H9 (cell line): ENCODE measurements at regions not wholly inside any gene's neighbourhood (a gene's known extent, or its start where the extent isn't known, plus 50 kb on each side); places are given as distances from the start of the nearest gene placed in this dataset.

Experiments
- DNase-seq: peaks from one replicate; pipeline ENCODE4 v3.0.0-alpha.2; 2017
- H2AFZ ChIP-seq: one replicate; pipeline ENCODE4 v1.6.1; 2013; ENCODE audit warnings: mild to moderate bottlenecking, low read length, control low read depth, moderate library complexity
- H2AK5ac ChIP-seq: 2 replicates; pipeline ENCODE4 v1.6.1; 2013; ENCODE audit warnings: low read length, control low read depth, mixed read lengths; ENCODE audit not compliant: insufficient read length
- H2BK120ac ChIP-seq: one replicate; pipeline ENCODE4 v1.6.1; 2013; ENCODE audit warnings: low read depth, mild to moderate bottlenecking, low read length, control low read depth, inconsistent platforms; ENCODE audit not compliant: poor library complexity, severe bottlenecking
- H2BK12ac ChIP-seq: 2 replicates; pipeline ENCODE4 v1.6.1; 2013; ENCODE audit warnings: low read length, control low read depth, mixed read lengths, low read depth; ENCODE audit not compliant: insufficient read length
- H2BK15ac ChIP-seq: 2 replicates; pipeline ENCODE4 v1.6.1; 2013; ENCODE audit warnings: low read depth, low read length, control low read depth
- H2BK20ac ChIP-seq: one replicate; pipeline ENCODE4 v1.6.1; 2013; ENCODE audit warnings: low read depth, mild to moderate bottlenecking, low read length, control low read depth, inconsistent platforms; ENCODE audit not compliant: poor library complexity, severe bottlenecking
- H2BK5ac ChIP-seq: 2 replicates; pipeline ENCODE4 v1.6.1; 2013; ENCODE audit warnings: low read length, control low read depth, mixed read lengths; ENCODE audit not compliant: insufficient read length
- H3K14ac ChIP-seq: 2 replicates; pipeline ENCODE4 v1.6.1; 2013; ENCODE audit warnings: low read length, control low read depth; ENCODE audit not compliant: insufficient read depth
- H3K18ac ChIP-seq: 2 replicates; pipeline ENCODE4 v1.6.1; 2013; ENCODE audit warnings: low read depth, mild to moderate bottlenecking, mixed read lengths, low read length, control low read depth; ENCODE audit not compliant: insufficient read length
- H3K23ac ChIP-seq: 2 replicates; pipeline ENCODE4 v1.6.1; 2013; ENCODE audit warnings: low read length, control low read depth, mixed read lengths, low read depth; ENCODE audit not compliant: insufficient read length
- H3K23me2 ChIP-seq: 2 replicates; pipeline ENCODE4 v1.6.1; 2013; ENCODE audit warnings: low read depth, mild to moderate bottlenecking, mixed read lengths, low read length, control low read depth; ENCODE audit not compliant: insufficient read length, poor library complexity, severe bottlenecking
- H3K27ac ChIP-seq: 2 replicates; pipeline ENCODE4 v1.5.1; 2013; ENCODE audit warnings: low read length, control low read depth, mixed read lengths, low read depth; ENCODE audit not compliant: insufficient read length
- H3K27me3 ChIP-seq: 2 replicates; pipeline ENCODE4 v1.6.1; 2013; ENCODE audit warnings: low read length, control low read depth, inconsistent platforms; ENCODE audit not compliant: insufficient read depth
- H3K4ac ChIP-seq: 2 replicates; pipeline ENCODE4 v1.6.1; 2013; ENCODE audit warnings: low read depth, mild to moderate bottlenecking, control low read depth, inconsistent platforms, low read length, moderate library complexity
- H3K4me1 ChIP-seq: 2 replicates; pipeline ENCODE4 v1.6.1; 2013; ENCODE audit warnings: low read length, control low read depth, inconsistent platforms; ENCODE audit not compliant: insufficient read depth
- H3K4me2 ChIP-seq: 2 replicates; pipeline ENCODE4 v1.6.1; 2013; ENCODE audit warnings: low read length, control low read depth, mixed read lengths; ENCODE audit not compliant: insufficient read length, insufficient read depth
- H3K56ac ChIP-seq: 2 replicates; pipeline ENCODE4 v1.6.1; 2013; ENCODE audit warnings: low read depth, mild to moderate bottlenecking, mixed read lengths, low read length, control low read depth; ENCODE audit not compliant: insufficient read length
- H3K79me1 ChIP-seq: 2 replicates; pipeline ENCODE4 v1.6.1; 2013; ENCODE audit warnings: low read depth, mild to moderate bottlenecking, moderate library complexity, low read length, control low read depth, inconsistent platforms; ENCODE audit not compliant: insufficient read depth, poor library complexity, severe bottlenecking
- H3K79me2 ChIP-seq: 2 replicates; pipeline ENCODE4 v1.6.1; 2013; ENCODE audit warnings: low read length, control low read depth, inconsistent platforms; ENCODE audit not compliant: insufficient read depth
- H3K9ac ChIP-seq: 2 replicates; pipeline ENCODE4 v1.6.1; 2013; ENCODE audit warnings: low read length, control low read depth, mixed read lengths; ENCODE audit not compliant: insufficient read length; ENCODE audit errors: extremely low read depth
- H3K9me3 ChIP-seq: one replicate; pipeline ENCODE4 v1.6.1; 2013; ENCODE audit warnings: low read depth, low read length, inconsistent platforms; ENCODE audit not compliant: control insufficient read depth
- H3T11ph ChIP-seq: one replicate; pipeline ENCODE4 v1.6.1; 2013; ENCODE audit warnings: mild to moderate bottlenecking, low read length, control low read depth, inconsistent platforms
- H4K20me1 ChIP-seq: one replicate; pipeline ENCODE4 v1.6.1; 2013; ENCODE audit not compliant: control insufficient read depth, insufficient read length, insufficient read depth
- H4K5ac ChIP-seq: 2 replicates; pipeline ENCODE4 v1.6.1; 2013; ENCODE audit warnings: low read depth, mild to moderate bottlenecking, mixed read lengths, low read length, control low read depth; ENCODE audit not compliant: insufficient read length
- H4K8ac ChIP-seq: replicated peaks from 2 replicates; pipeline ENCODE4 v1.6.1; 2013; ENCODE audit warnings: low read length, control low read depth, mixed read lengths, low read depth; ENCODE audit not compliant: insufficient read length
- H4K91ac ChIP-seq: 2 replicates; pipeline ENCODE4 v1.6.1; 2013; ENCODE audit warnings: low read depth, mild to moderate bottlenecking, moderate library complexity, mixed read lengths, low read length, control low read depth; ENCODE audit not compliant: insufficient read length
- H3K27ac Mint-ChIP-seq, 3 experiments: 2 replicates in 2 of 3; 3 replicates in 1 of 3; pipeline ENCODE4 v1.8.0; 2020 to 2021; ENCODE audit warnings: mixed read lengths in 3 of 3, mild to moderate bottlenecking in 1 of 3, moderate library complexity in 1 of 3
- H3K27me3 Mint-ChIP-seq: 2 replicates; pipeline ENCODE4 v1.8.0; 2021; ENCODE audit warnings: low read depth, mild to moderate bottlenecking, moderate library complexity, mixed read lengths
- H3K36me3 Mint-ChIP-seq, 3 experiments: 2 replicates in 2 of 3; 3 replicates in 1 of 3; pipeline ENCODE4 v1.8.0; 2020 to 2021; ENCODE audit warnings: low read depth in 3 of 3, mixed read lengths in 3 of 3; ENCODE audit not compliant: insufficient read depth in 1 of 3
- H3K4me1 Mint-ChIP-seq, 2 experiments: 2 replicates each; pipeline ENCODE4 v1.8.0; 2020; ENCODE audit warnings: mixed read lengths in 2 of 2
- H3K4me3 Mint-ChIP-seq, 2 experiments: 2 replicates in 1 of 2; 3 replicates in 1 of 2; pipeline ENCODE4 v1.8.0; 2020 to 2021; ENCODE audit warnings: mild to moderate bottlenecking in 2 of 2, mixed read lengths in 2 of 2, moderate library complexity in 1 of 2
- H3K9me3 Mint-ChIP-seq, 2 experiments: 2 replicates in 1 of 2; 3 replicates in 1 of 2; pipeline ENCODE4 v1.8.0; 2020; ENCODE audit warnings: mild to moderate bottlenecking in 2 of 2, mixed read lengths in 2 of 2, moderate library complexity in 1 of 2
- WGBS: extraction: QIAGEN DNeasy Blood & Tissue Kit; methylation state at CpG from one replicate; pipeline ENCODE4 v1.1.7; 2013; ENCODE audit warnings: missing lambda C conversion rate, low lambda C conversion rate, mixed read lengths; ENCODE audit not compliant: insufficient read length; ENCODE audit errors: extremely low coverage; 5-methylcytosine and 5-hydroxymethylcytosine counted together
- TF ChIP-seq, protein P1 (sequence below): fragments of 200-600 bp; sonication (generic); conservative IDR thresholded peaks from 3 replicates; pipeline ENCODE4 v1.8.0; 2021; ENCODE audit warnings: antibody characterized with exemption, mild to moderate bottlenecking

DNA sequence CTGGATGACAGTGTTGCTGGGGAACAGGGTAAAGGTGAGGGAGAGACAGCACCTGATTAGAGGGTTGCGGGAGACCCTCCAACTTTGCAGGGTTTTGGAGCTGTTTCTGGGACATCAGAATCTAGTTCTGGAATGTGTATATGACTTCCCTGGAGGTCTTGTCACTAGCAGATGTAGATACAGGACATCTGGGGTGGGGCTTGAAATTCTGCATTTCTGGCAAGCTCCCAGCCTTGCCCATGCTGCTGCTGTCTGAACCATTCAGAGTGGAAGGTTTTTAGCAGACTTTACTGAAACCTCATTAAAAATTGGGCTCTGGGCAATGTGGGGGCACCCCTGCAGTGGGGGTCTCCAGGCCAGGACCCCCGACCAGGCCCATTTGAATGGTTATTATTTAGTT, 220.3 kb upstream of the SKOR2 start:
- Mint-ChIP-seq H3K4me3 (no peak overlapping the region), H3K27me3 (peaks cover 6% of the 10 kb centered on the region), H3K9me3 (no peaks in the 10 kb centered on the region), H3K36me3 (no peaks in the 10 kb centered on the region), H3K27ac (no peak overlapping the region), H3K4me1 (peaks cover 6% of the 10 kb centered on the region in 2 experiments; a peak in 3 of 4 replicates)
- H3K79me1 ChIP-seq = no peaks in the 10 kb centered on the region
- DNase-seq = no peak
- H4K20me1 ChIP-seq = no peaks in the 10 kb centered on the region
- no peak overlapping the region for H4K91ac ChIP-seq
- no peaks in the 10 kb centered on the region for H3K23me2 ChIP-seq
- H3K23ac ChIP-seq = no peak overlapping the region
- no peak overlapping the region for H4K5ac ChIP-seq
- no peak overlapping the region for H4K8ac ChIP-seq
- H3K14ac ChIP-seq = no peak overlapping the region
- no peaks in the 10 kb centered on the region for H3K79me2 ChIP-seq
- no peak overlapping the region for H3K4me2 ChIP-seq
- no peak overlapping the region for H3K9ac ChIP-seq
- H3K27ac ChIP-seq = no peak overlapping the region
- no peaks in the 10 kb centered on the region for H3K9me3 ChIP-seq
- WGBS = no CpG with 5 or more reads among the region's 2 CpGs
- TF ChIP-seq, protein P1, sequence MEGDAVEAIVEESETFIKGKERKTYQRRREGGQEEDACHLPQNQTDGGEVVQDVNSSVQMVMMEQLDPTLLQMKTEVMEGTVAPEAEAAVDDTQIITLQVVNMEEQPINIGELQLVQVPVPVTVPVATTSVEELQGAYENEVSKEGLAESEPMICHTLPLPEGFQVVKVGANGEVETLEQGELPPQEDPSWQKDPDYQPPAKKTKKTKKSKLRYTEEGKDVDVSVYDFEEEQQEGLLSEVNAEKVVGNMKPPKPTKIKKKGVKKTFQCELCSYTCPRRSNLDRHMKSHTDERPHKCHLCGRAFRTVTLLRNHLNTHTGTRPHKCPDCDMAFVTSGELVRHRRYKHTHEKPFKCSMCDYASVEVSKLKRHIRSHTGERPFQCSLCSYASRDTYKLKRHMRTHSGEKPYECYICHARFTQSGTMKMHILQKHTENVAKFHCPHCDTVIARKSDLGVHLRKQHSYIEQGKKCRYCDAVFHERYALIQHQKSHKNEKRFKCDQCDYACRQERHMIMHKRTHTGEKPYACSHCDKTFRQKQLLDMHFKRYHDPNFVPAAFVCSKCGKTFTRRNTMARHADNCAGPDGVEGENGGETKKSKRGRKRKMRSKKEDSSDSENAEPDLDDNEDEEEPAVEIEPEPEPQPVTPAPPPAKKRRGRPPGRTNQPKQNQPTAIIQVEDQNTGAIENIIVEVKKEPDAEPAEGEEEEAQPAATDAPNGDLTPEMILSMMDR = no peak
- no peak overlapping the region for H2BK5ac ChIP-seq
- no peak overlapping the region for H2BK15ac ChIP-seq
- H2BK12ac ChIP-seq = no peak overlapping the region
- H2AFZ ChIP-seq = no peak overlapping the region
- peaks cover 7% of the 10 kb centered on the region; the same call in 1 of the 2 replicates for H3K4me1 ChIP-seq
- H3K27me3 ChIP-seq = no peaks in the 10 kb centered on the region
- no peak overlapping the region for H3K18ac ChIP-seq
- H3K56ac ChIP-seq = no peak overlapping the region
- no peak overlapping the region for H2AK5ac ChIP-seq
- H3K4ac ChIP-seq = no peak overlapping the region
- H2BK20ac ChIP-seq = no peak overlapping the region
- no peak overlapping the region for H3T11ph ChIP-seq
- H2BK120ac ChIP-seq = no peak overlapping the region
